ENCODE measurements at regions not wholly inside any gene's neighbourhood (a gene's known extent, or its start where the extent isn't known, plus 50 kb on each side); places are given as distances from the start of the nearest gene placed in this dataset.

DNA sequence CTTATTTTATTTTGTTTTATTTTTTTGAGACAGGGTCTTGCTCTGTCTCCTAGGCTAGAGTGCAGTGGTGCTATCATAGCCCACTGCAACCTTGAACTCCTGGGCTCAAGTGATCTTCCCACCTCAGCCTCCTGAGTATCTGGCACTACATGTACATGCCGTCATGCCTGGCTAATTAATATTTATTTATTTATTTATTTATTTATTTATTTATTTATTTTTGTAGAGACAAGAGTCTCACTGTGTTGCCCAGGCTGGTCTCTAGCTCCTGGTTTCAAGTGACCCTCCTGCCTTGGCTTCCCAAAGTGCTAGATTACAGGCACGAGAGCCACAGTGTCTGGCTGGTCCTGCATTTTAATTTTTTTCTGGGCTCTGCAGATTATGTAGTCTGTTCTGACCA is 84.9 kb upstream of the BCOR start:
- Histone ChIP-seq H3K9me3 (no peaks in the 10 kb centered on the region), H3K27me3 (no peaks in the 10 kb centered on the region), H3K4me3 (no peak overlapping the region), H3K27ac (no peak overlapping the region), H3K4me1 (peaks cover 3% of the 10 kb centered on the region), H3K36me3 (no peaks in the 10 kb centered on the region)
- WGBS = 67% methylated on average over 2 of the region's 2 CpGs
- TF ChIP-seq POLR2AphosphoS5 (IDR thresholded peaks at IDR 0.05) (no peak), EP300 (IDR thresholded peaks at IDR 0.05) (no peak), POLR2A (IDR thresholded peaks at IDR 0.05) (no peak)
- TF ChIP-seq, protein P1, sequence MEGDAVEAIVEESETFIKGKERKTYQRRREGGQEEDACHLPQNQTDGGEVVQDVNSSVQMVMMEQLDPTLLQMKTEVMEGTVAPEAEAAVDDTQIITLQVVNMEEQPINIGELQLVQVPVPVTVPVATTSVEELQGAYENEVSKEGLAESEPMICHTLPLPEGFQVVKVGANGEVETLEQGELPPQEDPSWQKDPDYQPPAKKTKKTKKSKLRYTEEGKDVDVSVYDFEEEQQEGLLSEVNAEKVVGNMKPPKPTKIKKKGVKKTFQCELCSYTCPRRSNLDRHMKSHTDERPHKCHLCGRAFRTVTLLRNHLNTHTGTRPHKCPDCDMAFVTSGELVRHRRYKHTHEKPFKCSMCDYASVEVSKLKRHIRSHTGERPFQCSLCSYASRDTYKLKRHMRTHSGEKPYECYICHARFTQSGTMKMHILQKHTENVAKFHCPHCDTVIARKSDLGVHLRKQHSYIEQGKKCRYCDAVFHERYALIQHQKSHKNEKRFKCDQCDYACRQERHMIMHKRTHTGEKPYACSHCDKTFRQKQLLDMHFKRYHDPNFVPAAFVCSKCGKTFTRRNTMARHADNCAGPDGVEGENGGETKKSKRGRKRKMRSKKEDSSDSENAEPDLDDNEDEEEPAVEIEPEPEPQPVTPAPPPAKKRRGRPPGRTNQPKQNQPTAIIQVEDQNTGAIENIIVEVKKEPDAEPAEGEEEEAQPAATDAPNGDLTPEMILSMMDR (IDR thresholded peaks at IDR 0.05) = no peak
- DNase-seq (ENCODE audit: low spot score in 2 of 2) = no peak

DNA sequence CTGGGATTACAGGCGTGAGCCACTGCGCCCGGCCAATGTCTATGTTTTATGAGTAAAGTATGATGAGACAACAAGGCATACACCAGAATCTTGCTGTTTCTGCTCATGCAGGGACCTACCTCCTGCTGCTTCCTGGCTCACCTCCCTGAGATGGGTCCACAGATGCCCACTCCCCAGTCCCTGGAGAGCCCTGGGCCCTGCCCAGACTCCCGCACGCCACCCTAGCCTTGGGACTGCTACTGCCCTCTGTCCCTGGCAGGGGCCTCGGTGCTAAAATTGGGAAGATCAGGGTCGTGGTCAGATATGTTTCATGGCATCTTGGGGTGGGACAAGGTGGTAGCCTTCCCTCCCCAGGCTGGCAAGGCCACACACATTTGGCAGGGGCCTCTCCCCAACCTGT is 84.3 kb upstream of the BCOR start:
- H3K27me3 ChIP-seq = no peaks in the 10 kb centered on the region
- TF ChIP-seq POLR2AphosphoS5 (IDR thresholded peaks at IDR 0.05) = no peak
- no peak for TF ChIP-seq POLR2A (IDR thresholded peaks at IDR 0.05)
- no peak for TF ChIP-seq EP300 (IDR thresholded peaks at IDR 0.05)
- TF ChIP-seq, protein P1 (IDR thresholded peaks at IDR 0.05) = no peak
- no peak overlapping the region for H3K27ac ChIP-seq
- no peaks in the 10 kb centered on the region for H3K9me3 ChIP-seq
- peaks cover 8% of the 10 kb centered on the region for H3K4me1 ChIP-seq
- DNase-seq (ENCODE audit: low spot score in 2 of 2) = no peak
- no peak overlapping the region for H3K4me3 ChIP-seq
- WGBS = 100% methylated on average over 1 of the region's 7 CpGs
- H3K36me3 ChIP-seq = no peaks in the 10 kb centered on the region

DNA sequence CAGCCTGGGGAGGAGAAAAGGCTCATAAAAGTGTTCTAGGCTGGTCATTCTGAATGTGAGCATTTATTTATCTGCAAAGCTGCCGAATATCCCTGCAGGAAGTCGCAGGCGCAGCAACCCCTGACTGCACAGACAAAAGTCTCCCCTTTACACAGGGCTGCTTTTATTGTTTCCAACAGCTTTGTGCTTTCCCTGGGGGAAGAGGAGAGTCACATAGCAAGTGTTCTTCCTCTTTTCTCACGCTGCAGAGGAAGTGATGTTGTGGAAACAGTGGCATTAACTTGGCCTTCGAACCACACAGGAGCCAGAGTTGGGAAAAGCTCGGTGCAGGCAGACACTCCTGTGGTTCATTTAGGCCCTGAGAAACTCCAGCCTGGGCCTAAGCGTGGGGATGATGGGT is 81.5 kb upstream of the BCOR start:
- WGBS = 71% methylated on average over 7 of the region's 7 CpGs
- no peaks in the 10 kb centered on the region for H3K27me3 ChIP-seq

DNA sequence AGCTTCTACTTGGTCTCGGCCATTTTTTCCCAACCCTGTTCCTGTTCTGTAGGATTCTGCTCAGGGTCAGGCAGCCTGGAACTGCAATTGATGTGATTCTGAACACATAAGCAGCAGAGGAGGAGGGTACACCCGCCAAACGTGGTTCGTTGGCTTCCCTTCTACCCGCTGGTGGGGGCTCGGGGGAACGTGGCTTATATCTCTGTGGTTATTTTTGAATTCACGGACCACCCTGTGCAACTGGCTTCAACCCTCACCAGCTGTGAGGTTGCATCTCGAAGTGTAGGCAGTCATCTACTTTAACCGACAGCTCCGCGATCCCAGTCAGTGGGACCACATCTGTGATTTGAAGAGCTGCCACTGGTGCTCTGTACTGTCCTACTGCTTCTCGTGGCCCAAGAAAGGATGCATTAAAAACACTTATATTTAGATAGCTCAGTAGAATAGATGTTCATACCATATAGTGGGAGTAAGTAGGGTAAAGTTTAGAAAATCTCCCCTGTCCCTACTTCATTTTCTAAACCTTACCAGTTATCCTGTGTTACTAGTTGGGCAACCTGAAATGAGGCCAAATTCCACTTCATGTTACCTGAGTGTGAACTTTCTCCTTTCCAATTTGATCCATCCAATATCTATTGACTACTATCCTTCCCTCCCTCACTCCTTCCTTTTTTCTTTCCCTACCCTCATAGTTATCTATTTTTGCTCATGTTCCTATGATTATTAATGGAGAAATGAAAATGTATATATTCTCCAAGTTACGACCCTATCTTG is 80.4 kb upstream of the BCOR start:
- Histone ChIP-seq H3K4me3 (no peak overlapping the region), H3K9me3 (no peaks in the 10 kb centered on the region), H3K36me3 (no peaks in the 10 kb centered on the region), H3K27ac (no peak overlapping the region), H3K4me1 (peaks cover 27% of the 10 kb centered on the region), H3K27me3 (no peaks in the 10 kb centered on the region)
- TF ChIP-seq, protein P1 (IDR thresholded peaks at IDR 0.05) = no peak
- TF ChIP-seq POLR2AphosphoS5 (IDR thresholded peaks at IDR 0.05) (no peak), EP300 (IDR thresholded peaks at IDR 0.05) (no peak), POLR2A (IDR thresholded peaks at IDR 0.05) (no peak)
- DNase-seq (ENCODE audit: low spot score in 2 of 2) = no peak
- WGBS = 78% methylated on average over 13 of the region's 14 CpGs

More for the DNA sequence above, 81.5 kb upstream of the BCOR start:
- no peak for DNase-seq (ENCODE audit: low spot score in 2 of 2)
- H3K27ac ChIP-seq = no peak overlapping the region
- no peak overlapping the region for H3K4me3 ChIP-seq
- TF ChIP-seq POLR2A (IDR thresholded peaks at IDR 0.05) = no peak
- TF ChIP-seq, protein P1 (IDR thresholded peaks at IDR 0.05) = no peak
- no peak for TF ChIP-seq EP300 (IDR thresholded peaks at IDR 0.05)
- no peak for TF ChIP-seq POLR2AphosphoS5 (IDR thresholded peaks at IDR 0.05)
- no peaks in the 10 kb centered on the region for H3K36me3 ChIP-seq
- no peaks in the 10 kb centered on the region for H3K9me3 ChIP-seq
- H3K4me1 ChIP-seq = peaks cover 17% of the 10 kb centered on the region

DNA sequence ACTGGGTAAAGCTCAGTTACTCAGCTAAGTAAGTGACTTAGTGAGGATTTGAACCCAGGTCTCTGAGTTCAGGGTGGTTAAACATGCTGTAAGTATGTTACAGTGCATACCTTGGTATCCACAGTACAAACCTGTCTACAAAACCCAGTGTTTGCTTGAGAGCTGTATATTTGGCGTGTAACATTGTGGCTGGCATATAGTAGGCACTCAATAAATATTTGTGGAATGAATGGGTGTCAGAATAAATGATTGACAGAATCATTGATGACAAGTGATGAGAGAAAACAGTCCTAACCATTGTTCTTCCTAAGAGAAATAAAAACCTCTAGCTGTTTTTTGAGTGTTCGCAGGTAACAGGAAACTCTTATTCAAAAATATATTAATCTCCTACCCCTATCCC is 79.7 kb upstream of the BCOR start:
- Histone ChIP-seq H3K4me1 (peaks cover 33% of the 10 kb centered on the region), H3K9me3 (no peaks in the 10 kb centered on the region), H3K27me3 (no peaks in the 10 kb centered on the region), H3K4me3 (peak overlapping the region; percentile 58), H3K27ac (peak overlapping the region; percentile 96), H3K36me3 (no peaks in the 10 kb centered on the region)
- TF ChIP-seq POLR2AphosphoS5 (IDR thresholded peaks at IDR 0.05) (no peak), EP300 (IDR thresholded peaks at IDR 0.05) (no peak), POLR2A (IDR thresholded peaks at IDR 0.05) (no peak)
- TF ChIP-seq, protein P1 (IDR thresholded peaks at IDR 0.05) = no peak
- DNase-seq (ENCODE audit: low spot score in 2 of 2) = no peak
- WGBS = 78% methylated on average over 2 of the region's 2 CpGs

All from suprapubic skin (tissue), 4 donors.